SK-N-SH treated with all-trans-retinoic acid at 6 μM for 48 hours (cell line): ENCODE measurements at regions not wholly inside any gene's neighbourhood (a gene's known extent, or its start where the extent isn't known, plus 50 kb on each side); places are given as distances from the start of the nearest gene placed in this dataset.

ENCODE experiments used
- ATAC-seq: fragments of 200-7000 bp; cut with Tn5 transposase; 3 replicates; pipeline ENCODE4 v1.9.1; 2020; ENCODE audit warnings: mild to moderate bottlenecking, moderate library complexity
- CREB5 ChIP-seq: fragments of 250-450 bp; sonication (Bioruptor Pico); IDR thresholded peaks from 2 replicates; pipeline ENCODE4 v1.5.1; 2020; ENCODE audit warnings: low read depth, mild to moderate bottlenecking, moderate library complexity
- CSDC2 ChIP-seq: fragments of 250-450 bp; sonication (Bioruptor Pico); IDR thresholded peaks from 2 replicates; pipeline ENCODE4 v1.5.0; 2020; ENCODE audit warnings: mild to moderate bottlenecking, moderate library complexity
- CSRNP3 ChIP-seq: fragments of 250-450 bp; sonication (Bioruptor Pico); IDR thresholded peaks from 2 replicates; pipeline ENCODE4 v1.5.1; 2021; ENCODE audit warnings: mild to moderate bottlenecking, moderate library complexity
- OSR1 ChIP-seq: fragments of 250-450 bp; sonication (Bioruptor Pico); IDR thresholded peaks from 2 replicates; pipeline ENCODE4 v1.8.0; 2022; ENCODE audit warnings: moderate library complexity, mild to moderate bottlenecking, inconsistent platforms
- PATZ1 ChIP-seq: fragments of 250-450 bp; sonication (Bioruptor Pico); IDR thresholded peaks from 2 replicates; pipeline ENCODE4 v1.8.0; 2020; ENCODE audit warnings: mild to moderate bottlenecking, moderate library complexity, borderline replicate concordance
- POU6F1 ChIP-seq: fragments of 250-450 bp; sonication (Bioruptor Pico); IDR thresholded peaks from 2 replicates; pipeline ENCODE4 v1.8.0; 2021; ENCODE audit warnings: low read depth, mild to moderate bottlenecking, moderate library complexity, borderline replicate concordance
- SNAI2 ChIP-seq: fragments of 250-450 bp; sonication (Bioruptor Pico); IDR thresholded peaks from 2 replicates; pipeline ENCODE4 v1.5.0; 2020; ENCODE audit warnings: mild to moderate bottlenecking, moderate library complexity
- TCF4 ChIP-seq: fragments of 250-450 bp; sonication (Bioruptor Pico); IDR thresholded peaks from 2 replicates; pipeline ENCODE4 v1.8.0; 2021; ENCODE audit warnings: mild to moderate bottlenecking, moderate library complexity, borderline replicate concordance
- TOX ChIP-seq: fragments of 250-450 bp; sonication (Bioruptor Pico); IDR thresholded peaks from 2 replicates; pipeline ENCODE4 v1.8.0; 2021; ENCODE audit warnings: mild to moderate bottlenecking, moderate library complexity, borderline replicate concordance
- TSHZ2 ChIP-seq: fragments of 250-450 bp; sonication (Bioruptor Pico); IDR thresholded peaks from 2 replicates; pipeline ENCODE4 v1.5.0; 2020; ENCODE audit warnings: mild to moderate bottlenecking, moderate library complexity
- ZC3H10 ChIP-seq: fragments of 250-450 bp; sonication (Bioruptor Pico); IDR thresholded peaks from 2 replicates; pipeline ENCODE4 v1.5.1; 2021; ENCODE audit warnings: mild to moderate bottlenecking, moderate library complexity
- ZFP3 ChIP-seq: fragments of 250-450 bp; sonication (Bioruptor Pico); IDR thresholded peaks from 2 replicates; pipeline ENCODE4 v1.5.0; 2020; ENCODE audit warnings: mild to moderate bottlenecking, moderate library complexity
- ZFP30 ChIP-seq: fragments of 450-650 bp; formaldehyde crosslinking; IDR thresholded peaks from 2 replicates; pipeline ENCODE4 v1.5.0; 2022; ENCODE audit warnings: mild to moderate bottlenecking, moderate library complexity
- ZNF565 ChIP-seq: fragments of 450-650 bp; formaldehyde crosslinking; conservative IDR thresholded peaks from 2 replicates; pipeline ENCODE4 v1.5.0; 2020; ENCODE audit warnings: low read depth, mild to moderate bottlenecking, moderate library complexity
- ZNF70 ChIP-seq: fragments of 450-650 bp; formaldehyde crosslinking; IDR thresholded peaks from 2 replicates; pipeline ENCODE4 v1.5.0; 2020; ENCODE audit warnings: mild to moderate bottlenecking, moderate library complexity
- ZNF8 ChIP-seq: fragments of 450-650 bp; formaldehyde crosslinking; IDR thresholded peaks from 2 replicates; pipeline ENCODE4 v1.5.0; 2020; ENCODE audit warnings: mild to moderate bottlenecking, moderate library complexity

- no peak for ATAC-seq
- TF ChIP-seq ZNF8 (CRISPR knock-in tag) (no peak), ZFP3 (CRISPR knock-in tag) (no peak), TSHZ2 (CRISPR knock-in tag) (no peak), ZFP30 (CRISPR knock-in tag) (no peak), PATZ1 (CRISPR knock-in tag) (no peak), CREB5 (CRISPR knock-in tag) (no peak), ZNF70 (CRISPR knock-in tag) (no peak), TOX (CRISPR knock-in tag) (no peak), SNAI2 (CRISPR knock-in tag) (no peak), CSRNP3 (CRISPR knock-in tag) (no peak), ZNF565 (no peak), CSDC2 (CRISPR knock-in tag) (no peak), TCF4 (CRISPR knock-in tag) (no peak), POU6F1 (no peak)
Observed at GRCh38 chr12:34334953-34335743, 312.9 kb downstream of the ALG10 start.

- ATAC-seq, result no peak
Observed at GRCh38 chr12:34335819-34336262, 313.5 kb downstream of the ALG10 start.

More at GRCh38 chr12:34335819-34336262, 313.5 kb downstream of the ALG10 start:
- TF ChIP-seq OSR1 (CRISPR knock-in tag) (no peak), ZC3H10 (CRISPR knock-in tag) (no peak), CREB5 (CRISPR knock-in tag) (no peak)
- TF ChIP-seq, all 23 proteins: peak for 0
